KMS-11 (cell line): ENCODE measurements at regions not wholly inside any gene's neighbourhood (a gene's known extent, or its start where the extent isn't known, plus 50 kb on each side); places are given as distances from the start of the nearest gene placed in this dataset.
"Not testable (repeated sequence)": the region's sequence is repeated elsewhere in the genome, so short reads cannot be mapped to it uniquely, and the experiment has no call there.

Experiments
- H2AFZ ChIP-seq: fragments of 200-600 bp; sonication (generic); 2 replicates; pipeline ENCODE4 v1.6.1; 2016; ENCODE audit warnings: antibody characterized with exemption, mixed run types, low read depth
- H3K27ac ChIP-seq: fragments of 200-600 bp; sonication (generic); 2 replicates; pipeline ENCODE4 v1.6.1; 2016; ENCODE audit warnings: mild to moderate bottlenecking, mixed run types
- H3K27me3 ChIP-seq: fragments of 200-600 bp; sonication (generic); 2 replicates; pipeline ENCODE4 v1.6.1; 2017; ENCODE audit warnings: mild to moderate bottlenecking, low read depth, mixed run types, moderate library complexity; ENCODE audit not compliant: insufficient read depth
- H3K36me3 ChIP-seq: fragments of 200-600 bp; sonication (generic); 2 replicates; pipeline ENCODE4 v1.6.1; 2017; ENCODE audit warnings: mild to moderate bottlenecking, mixed run types; ENCODE audit not compliant: insufficient read depth
- H3K4me1 ChIP-seq: fragments of 200-600 bp; sonication (generic); 2 replicates; pipeline ENCODE4 v1.6.1; 2016; ENCODE audit warnings: mild to moderate bottlenecking, low read depth, mixed run types; ENCODE audit not compliant: poor library complexity, severe bottlenecking
- H3K4me2 ChIP-seq: fragments of 200-600 bp; sonication (generic); 2 replicates; pipeline ENCODE4 v1.7.0; 2016; ENCODE audit warnings: mild to moderate bottlenecking, mixed run types
- H3K4me3 ChIP-seq: fragments of 200-600 bp; sonication (generic); IDR thresholded peaks from 2 replicates; pipeline ENCODE4 v1.6.1; 2017; ENCODE audit warnings: low read depth, low read length, mixed read lengths; ENCODE audit not compliant: insufficient read depth
- H3K79me2 ChIP-seq: fragments of 200-600 bp; sonication (generic); 2 replicates; pipeline ENCODE4 v1.6.1; 2016; ENCODE audit warnings: low read depth, mixed run types; ENCODE audit not compliant: insufficient read depth
- H3K9ac ChIP-seq: fragments of 200-600 bp; sonication (generic); 2 replicates; pipeline ENCODE4 v1.6.1; 2016; ENCODE audit warnings: mild to moderate bottlenecking, mixed run types
- H4K20me1 ChIP-seq: fragments of 200-600 bp; sonication (generic); 2 replicates; pipeline ENCODE4 v1.6.1; 2016; ENCODE audit warnings: mild to moderate bottlenecking, mixed run types; ENCODE audit not compliant: insufficient read depth
- TF ChIP-seq, protein P1 (sequence below): fragments of 200-600 bp; sonication (generic); conservative IDR thresholded peaks from 2 replicates; pipeline ENCODE4 v1.6.1; 2017; ENCODE audit warnings: low read depth, mild to moderate bottlenecking, antibody characterized with exemption, low read length, moderate library complexity, mixed read lengths

DNA sequence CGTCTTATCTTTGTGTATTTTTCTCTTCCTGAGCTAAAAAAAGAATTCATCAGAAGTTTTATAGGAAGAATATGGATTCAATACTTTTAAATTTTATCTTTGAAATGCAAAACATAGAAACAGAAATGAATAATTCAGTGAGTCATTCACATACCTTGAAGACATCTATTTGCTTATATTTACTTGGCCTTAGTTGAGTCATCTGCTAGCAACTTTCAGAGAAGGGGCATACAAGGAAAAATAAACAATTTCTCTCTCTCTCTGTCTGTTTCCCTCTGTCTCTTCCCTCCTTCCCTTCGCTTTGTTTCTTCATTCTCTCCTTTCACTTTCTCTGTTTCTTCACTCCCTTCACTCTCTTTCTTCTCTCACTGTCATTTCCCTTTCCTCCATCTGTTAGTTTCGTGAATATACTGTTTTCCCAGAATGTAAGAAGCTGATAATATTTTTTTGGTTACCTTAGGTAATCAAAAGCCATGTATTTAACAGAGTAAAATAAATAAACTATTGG lies 477.2 kb downstream of the BRINP3 start:
- Histone ChIP-seq H3K9ac (no peak overlapping the region), H3K36me3 (no peaks in the 10 kb centered on the region), H4K20me1 (no peaks in the 10 kb centered on the region), H3K79me2 (no peaks in the 10 kb centered on the region), H3K4me1 (no peaks in the 10 kb centered on the region), H3K27ac (no peak overlapping the region), H3K27me3 (no peaks in the 10 kb centered on the region), H3K4me2 (no peak overlapping the region), H2AFZ (no peak overlapping the region), H3K4me3 (no peak overlapping the region)
- TF ChIP-seq, protein P1, sequence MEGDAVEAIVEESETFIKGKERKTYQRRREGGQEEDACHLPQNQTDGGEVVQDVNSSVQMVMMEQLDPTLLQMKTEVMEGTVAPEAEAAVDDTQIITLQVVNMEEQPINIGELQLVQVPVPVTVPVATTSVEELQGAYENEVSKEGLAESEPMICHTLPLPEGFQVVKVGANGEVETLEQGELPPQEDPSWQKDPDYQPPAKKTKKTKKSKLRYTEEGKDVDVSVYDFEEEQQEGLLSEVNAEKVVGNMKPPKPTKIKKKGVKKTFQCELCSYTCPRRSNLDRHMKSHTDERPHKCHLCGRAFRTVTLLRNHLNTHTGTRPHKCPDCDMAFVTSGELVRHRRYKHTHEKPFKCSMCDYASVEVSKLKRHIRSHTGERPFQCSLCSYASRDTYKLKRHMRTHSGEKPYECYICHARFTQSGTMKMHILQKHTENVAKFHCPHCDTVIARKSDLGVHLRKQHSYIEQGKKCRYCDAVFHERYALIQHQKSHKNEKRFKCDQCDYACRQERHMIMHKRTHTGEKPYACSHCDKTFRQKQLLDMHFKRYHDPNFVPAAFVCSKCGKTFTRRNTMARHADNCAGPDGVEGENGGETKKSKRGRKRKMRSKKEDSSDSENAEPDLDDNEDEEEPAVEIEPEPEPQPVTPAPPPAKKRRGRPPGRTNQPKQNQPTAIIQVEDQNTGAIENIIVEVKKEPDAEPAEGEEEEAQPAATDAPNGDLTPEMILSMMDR = no peak

DNA sequence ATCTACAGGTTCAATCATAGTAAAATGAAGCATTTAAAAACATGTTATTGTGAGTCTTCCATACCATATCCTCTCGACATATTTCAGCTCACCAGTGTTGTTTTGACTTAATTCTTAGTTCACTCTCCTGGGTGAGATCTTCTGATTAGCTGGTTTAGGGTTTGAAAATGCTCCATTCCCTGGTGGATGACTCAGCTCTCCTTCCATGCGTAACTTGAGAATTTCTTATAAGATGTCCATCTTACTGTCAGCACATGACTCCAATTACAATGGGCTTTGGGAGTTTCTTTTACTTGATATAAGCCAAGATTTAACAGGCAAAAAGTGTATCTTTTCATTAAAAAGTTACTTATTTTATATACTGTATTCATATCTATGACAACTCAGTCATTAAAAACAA lies 476.5 kb downstream of the BRINP3 start:
- no peak overlapping the region for H3K27ac ChIP-seq
- H3K79me2 ChIP-seq = no peaks in the 10 kb centered on the region
- H3K27me3 ChIP-seq = no peaks in the 10 kb centered on the region
- no peaks in the 10 kb centered on the region for H3K4me1 ChIP-seq
- no peak overlapping the region for H3K4me3 ChIP-seq
- no peak overlapping the region for H2AFZ ChIP-seq
- TF ChIP-seq, protein P1 = no peak
- no peak overlapping the region for H3K4me2 ChIP-seq
- H3K36me3 ChIP-seq = no peaks in the 10 kb centered on the region
- no peak overlapping the region for H3K9ac ChIP-seq
- no peaks in the 10 kb centered on the region for H4K20me1 ChIP-seq

DNA sequence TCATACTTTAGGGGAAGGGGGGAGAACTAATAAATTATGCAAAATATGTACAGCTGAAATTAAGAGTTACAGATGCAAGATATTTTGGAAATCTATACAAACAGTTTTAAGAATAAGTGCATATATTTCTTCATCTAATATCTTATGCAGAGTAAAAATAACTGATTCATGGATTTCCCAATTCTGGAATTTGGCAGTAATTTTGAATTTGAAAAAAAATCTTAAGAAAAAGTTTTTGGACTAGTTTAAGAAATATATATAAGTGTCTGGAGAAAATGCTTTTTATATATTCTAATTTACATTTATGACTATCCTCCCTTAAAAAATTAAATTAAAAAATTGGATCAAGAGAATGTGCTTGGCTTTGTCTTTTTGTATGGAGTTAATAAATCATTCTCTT lies 474.3 kb downstream of the BRINP3 start:
- H3K27me3 ChIP-seq = no peaks in the 10 kb centered on the region
- no peaks in the 10 kb centered on the region for H3K4me1 ChIP-seq
- no peak overlapping the region for H3K9ac ChIP-seq
- H3K79me2 ChIP-seq = no peaks in the 10 kb centered on the region
- H3K36me3 ChIP-seq = no peaks in the 10 kb centered on the region
- H3K27ac ChIP-seq = no peak overlapping the region
- TF ChIP-seq, protein P1 = no peak
- H4K20me1 ChIP-seq = no peaks in the 10 kb centered on the region
- H3K4me2 ChIP-seq = no peak overlapping the region
- no peak overlapping the region for H2AFZ ChIP-seq
- H3K4me3 ChIP-seq = no peak overlapping the region

DNA sequence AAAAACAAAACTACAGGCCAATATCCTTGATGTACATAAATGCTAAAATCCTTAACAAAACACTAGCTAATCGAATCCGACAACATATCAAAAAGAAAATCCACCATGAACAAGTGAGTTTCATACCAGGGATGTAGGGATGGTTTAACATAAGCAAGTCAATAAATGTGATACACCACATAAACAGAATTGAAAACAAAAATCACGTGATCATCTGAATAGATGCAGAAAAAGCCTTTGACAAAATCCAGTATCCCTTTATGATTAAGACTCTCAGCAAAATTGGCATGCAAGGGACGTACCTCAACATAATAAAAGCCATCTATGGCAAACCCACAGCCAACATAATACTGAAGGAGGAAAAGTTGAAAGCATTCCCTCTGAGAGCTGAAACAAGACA lies 466.1 kb downstream of the BRINP3 start:
- Histone ChIP-seq H3K9ac (no peak overlapping the region), H2AFZ (no peak overlapping the region), H3K4me1 (no peaks in the 10 kb centered on the region), H3K27ac (no peak overlapping the region), H3K4me3 (no peak overlapping the region), H3K79me2 (no peaks in the 10 kb centered on the region), H3K4me2 (no peak overlapping the region), H4K20me1 (no peaks in the 10 kb centered on the region), H3K27me3 (no peaks in the 10 kb centered on the region), H3K36me3 (no peaks in the 10 kb centered on the region)
- TF ChIP-seq, protein P1 = no peak

DNA sequence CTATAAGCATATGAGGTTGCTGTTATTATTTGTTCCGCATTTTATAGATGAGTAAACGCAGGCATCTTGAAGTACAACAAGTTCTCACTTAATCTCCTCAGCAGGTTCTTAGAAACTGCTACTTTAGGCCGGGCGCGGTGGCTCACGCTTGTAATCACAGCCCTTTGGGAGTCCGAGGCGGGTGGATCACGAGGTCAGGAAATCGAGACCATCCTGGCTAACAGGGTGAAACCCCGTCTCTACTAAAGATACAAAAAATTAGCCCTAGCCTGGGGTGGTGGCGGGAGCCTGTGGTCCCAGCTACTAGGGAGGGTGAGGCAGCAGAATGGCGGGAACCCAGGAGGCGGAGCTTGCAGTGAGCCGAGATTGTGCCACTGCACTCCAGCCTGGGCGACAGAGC lies 458.5 kb downstream of the BRINP3 start:
- H3K79me2 ChIP-seq, H3K27ac ChIP-seq, H3K4me1 ChIP-seq, H3K27me3 ChIP-seq, H4K20me1 ChIP-seq, H3K9ac ChIP-seq, H2AFZ ChIP-seq, H3K4me3 ChIP-seq, H3K36me3 ChIP-seq: not testable (repeated sequence)
- peak overlapping the region; percentile 36; the same call in 1 of the 2 replicates for H3K4me2 ChIP-seq
